ENCODE measurements at regions not wholly inside any gene's neighbourhood (a gene's known extent, or its start where the extent isn't known, plus 50 kb on each side); places are given as distances from the start of the nearest gene placed in this dataset.

DNA sequence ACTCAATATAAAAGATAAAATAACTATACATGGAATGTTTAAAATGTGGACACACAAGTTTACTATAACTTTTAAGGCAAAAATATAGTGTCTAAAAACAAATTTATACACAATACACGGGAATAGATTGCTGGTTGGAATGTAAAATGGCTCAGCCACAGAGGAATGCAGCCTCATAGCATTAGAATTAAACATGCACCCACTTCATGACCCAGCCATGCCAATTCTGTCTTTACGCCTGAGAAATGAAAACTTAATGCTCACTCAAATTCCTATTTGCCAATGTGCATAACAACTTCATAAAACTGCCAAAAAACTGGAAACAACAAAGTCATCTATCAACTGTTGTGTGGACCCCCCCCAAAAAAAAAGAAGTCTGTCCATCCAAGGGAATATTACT, 1006.6 kb upstream of the POU3F3 start:
- H3K79me2 ChIP-seq (replicated peaks; ENCODE audit: insufficient read depth), result no peaks in the 10 kb centered on the region
- no peak overlapping the region for H3K4me3 Mint-ChIP-seq

More for the DNA sequence above, 1006.6 kb upstream of the POU3F3 start:
- Histone ChIP-seq H2AFZ (no peak overlapping the region), H3K27me3 (ENCODE audit: insufficient read depth) (no peaks in the 10 kb centered on the region), H3K9me2 (ENCODE audit: insufficient read depth) (no peaks in the 10 kb centered on the region), H3F3A (replicated peaks; ENCODE audit: low read depth) (no peaks in the 10 kb centered on the region), H3K4me3 (no peak overlapping the region), H3K4me1 (ENCODE audit: insufficient read depth) (no peaks in the 10 kb centered on the region), H3K36me3 (ENCODE audit: insufficient read depth) (no peaks in the 10 kb centered on the region), H4K20me1 (replicated peaks; ENCODE audit: insufficient read depth) (no peaks in the 10 kb centered on the region), H3K27ac (ENCODE audit: low read depth) (no peak overlapping the region), H3K4me2 (no peak overlapping the region)
- DNase-seq (ENCODE audit: low spot score) (no peak), ATAC-seq (no peak)
- Mint-ChIP-seq H3K36me3 (ENCODE audit: low read depth) (no peaks in the 10 kb centered on the region), H3K27ac (no peak overlapping the region), H3K27me3 (ENCODE audit: insufficient read depth, low read depth, poor library complexity) (no peaks in the 10 kb centered on the region), H3K9me3 (peaks cover 5% of the 10 kb centered on the region), H3K4me1 (no peaks in the 10 kb centered on the region)
- TF ChIP-seq CREB1 (CRISPR knock-in tag; IDR thresholded peaks at IDR 0.05; ENCODE audit: low read depth) (no peak), ZNF114 (CRISPR knock-in tag; IDR thresholded peaks at IDR 0.05) (no peak), NANOG (IDR thresholded peaks at IDR 0.05; ENCODE audit: borderline replicate concordance) (no peak), JUNB (IDR thresholded peaks at IDR 0.05; ENCODE audit: unreplicated experiment) (no peak), CTCF (conservative IDR thresholded peaks at IDR 0.05; ENCODE audit: low read depth in 2 of 2) (no peak), REST (IDR thresholded peaks at IDR 0.05; ENCODE audit: unreplicated experiment) (no peak), EZH2phosphoT487 (IDR thresholded peaks at IDR 0.05; ENCODE audit: unreplicated experiment) (no peak), EZH2 (IDR thresholded peaks at IDR 0.05; ENCODE audit: low read depth, unreplicated experiment) (no peak), ZNF331 (CRISPR knock-in tag; IDR thresholded peaks at IDR 0.05; ENCODE audit: low read depth) (no peak), POLR2AphosphoS5 (IDR thresholded peaks at IDR 0.05; ENCODE audit: low read depth) (no peak), STAT1 (IDR thresholded peaks at IDR 0.05; ENCODE audit: unreplicated experiment) (no peak)
- TF ChIP-seq, protein P1, sequence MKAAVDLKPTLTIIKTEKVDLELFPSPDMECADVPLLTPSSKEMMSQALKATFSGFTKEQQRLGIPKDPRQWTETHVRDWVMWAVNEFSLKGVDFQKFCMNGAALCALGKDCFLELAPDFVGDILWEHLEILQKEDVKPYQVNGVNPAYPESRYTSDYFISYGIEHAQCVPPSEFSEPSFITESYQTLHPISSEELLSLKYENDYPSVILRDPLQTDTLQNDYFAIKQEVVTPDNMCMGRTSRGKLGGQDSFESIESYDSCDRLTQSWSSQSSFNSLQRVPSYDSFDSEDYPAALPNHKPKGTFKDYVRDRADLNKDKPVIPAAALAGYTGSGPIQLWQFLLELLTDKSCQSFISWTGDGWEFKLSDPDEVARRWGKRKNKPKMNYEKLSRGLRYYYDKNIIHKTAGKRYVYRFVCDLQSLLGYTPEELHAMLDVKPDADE (IDR thresholded peaks at IDR 0.05), result no peak
- TF ChIP-seq, protein P2, sequence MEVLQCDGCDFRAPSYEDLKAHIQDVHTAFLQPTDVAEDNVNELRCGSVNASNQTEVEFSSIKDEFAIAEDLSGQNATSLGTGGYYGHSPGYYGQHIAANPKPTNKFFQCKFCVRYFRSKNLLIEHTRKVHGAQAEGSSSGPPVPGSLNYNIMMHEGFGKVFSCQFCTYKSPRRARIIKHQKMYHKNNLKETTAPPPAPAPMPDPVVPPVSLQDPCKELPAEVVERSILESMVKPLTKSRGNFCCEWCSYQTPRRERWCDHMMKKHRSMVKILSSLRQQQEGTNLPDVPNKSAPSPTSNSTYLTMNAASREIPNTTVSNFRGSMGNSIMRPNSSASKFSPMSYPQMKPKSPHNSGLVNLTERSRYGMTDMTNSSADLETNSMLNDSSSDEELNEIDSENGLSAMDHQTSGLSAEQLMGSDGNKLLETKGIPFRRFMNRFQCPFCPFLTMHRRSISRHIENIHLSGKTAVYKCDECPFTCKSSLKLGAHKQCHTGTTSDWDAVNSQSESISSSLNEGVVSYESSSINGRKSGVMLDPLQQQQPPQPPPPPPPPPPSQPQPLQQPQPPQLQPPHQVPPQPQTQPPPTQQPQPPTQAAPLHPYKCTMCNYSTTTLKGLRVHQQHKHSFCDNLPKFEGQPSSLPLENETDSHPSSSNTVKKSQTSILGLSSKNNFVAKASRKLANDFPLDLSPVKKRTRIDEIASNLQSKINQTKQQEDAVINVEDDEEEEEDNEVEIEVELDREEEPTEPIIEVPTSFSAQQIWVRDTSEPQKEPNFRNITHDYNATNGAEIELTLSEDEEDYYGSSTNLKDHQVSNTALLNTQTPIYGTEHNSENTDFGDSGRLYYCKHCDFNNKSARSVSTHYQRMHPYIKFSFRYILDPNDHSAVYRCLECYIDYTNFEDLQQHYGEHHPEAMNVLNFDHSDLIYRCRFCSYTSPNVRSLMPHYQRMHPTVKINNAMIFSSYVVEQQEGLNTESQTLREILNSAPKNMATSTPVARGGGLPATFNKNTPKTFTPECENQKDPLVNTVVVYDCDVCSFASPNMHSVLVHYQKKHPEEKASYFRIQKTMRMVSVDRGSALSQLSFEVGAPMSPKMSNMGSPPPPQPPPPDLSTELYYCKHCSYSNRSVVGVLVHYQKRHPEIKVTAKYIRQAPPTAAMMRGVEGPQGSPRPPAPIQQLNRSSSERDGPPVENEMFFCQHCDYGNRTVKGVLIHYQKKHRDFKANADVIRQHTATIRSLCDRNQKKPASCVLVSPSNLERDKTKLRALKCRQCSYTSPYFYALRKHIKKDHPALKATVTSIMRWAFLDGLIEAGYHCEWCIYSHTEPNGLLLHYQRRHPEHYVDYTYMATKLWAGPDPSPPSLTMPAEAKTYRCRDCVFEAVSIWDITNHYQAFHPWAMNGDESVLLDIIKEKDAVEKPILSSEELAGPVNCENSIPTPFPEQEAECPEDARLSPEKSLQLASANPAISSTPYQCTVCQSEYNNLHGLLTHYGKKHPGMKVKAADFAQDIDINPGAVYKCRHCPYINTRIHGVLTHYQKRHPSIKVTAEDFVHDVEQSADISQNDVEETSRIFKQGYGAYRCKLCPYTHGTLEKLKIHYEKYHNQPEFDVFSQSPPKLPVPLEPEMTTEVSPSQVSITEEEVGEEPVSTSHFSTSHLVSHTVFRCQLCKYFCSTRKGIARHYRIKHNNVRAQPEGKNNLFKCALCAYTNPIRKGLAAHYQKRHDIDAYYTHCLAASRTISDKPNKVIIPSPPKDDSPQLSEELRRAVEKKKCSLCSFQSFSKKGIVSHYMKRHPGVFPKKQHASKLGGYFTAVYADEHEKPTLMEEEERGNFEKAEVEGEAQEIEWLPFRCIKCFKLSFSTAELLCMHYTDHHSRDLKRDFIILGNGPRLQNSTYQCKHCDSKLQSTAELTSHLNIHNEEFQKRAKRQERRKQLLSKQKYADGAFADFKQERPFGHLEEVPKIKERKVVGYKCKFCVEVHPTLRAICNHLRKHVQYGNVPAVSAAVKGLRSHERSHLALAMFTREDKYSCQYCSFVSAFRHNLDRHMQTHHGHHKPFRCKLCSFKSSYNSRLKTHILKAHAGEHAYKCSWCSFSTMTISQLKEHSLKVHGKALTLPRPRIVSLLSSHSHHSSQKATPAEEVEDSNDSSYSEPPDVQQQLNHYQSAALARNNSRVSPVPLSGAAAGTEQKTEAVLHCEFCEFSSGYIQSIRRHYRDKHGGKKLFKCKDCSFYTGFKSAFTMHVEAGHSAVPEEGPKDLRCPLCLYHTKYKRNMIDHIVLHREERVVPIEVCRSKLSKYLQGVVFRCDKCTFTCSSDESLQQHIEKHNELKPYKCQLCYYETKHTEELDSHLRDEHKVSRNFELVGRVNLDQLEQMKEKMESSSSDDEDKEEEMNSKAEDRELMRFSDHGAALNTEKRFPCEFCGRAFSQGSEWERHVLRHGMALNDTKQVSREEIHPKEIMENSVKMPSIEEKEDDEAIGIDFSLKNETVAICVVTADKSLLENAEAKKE (CRISPR knock-in tag; IDR thresholded peaks at IDR 0.05), result no peak
